ENCODE measurements at regions not wholly inside any gene's neighbourhood (a gene's known extent, or its start where the extent isn't known, plus 50 kb on each side); places are given as distances from the start of the nearest gene placed in this dataset.

DNA sequence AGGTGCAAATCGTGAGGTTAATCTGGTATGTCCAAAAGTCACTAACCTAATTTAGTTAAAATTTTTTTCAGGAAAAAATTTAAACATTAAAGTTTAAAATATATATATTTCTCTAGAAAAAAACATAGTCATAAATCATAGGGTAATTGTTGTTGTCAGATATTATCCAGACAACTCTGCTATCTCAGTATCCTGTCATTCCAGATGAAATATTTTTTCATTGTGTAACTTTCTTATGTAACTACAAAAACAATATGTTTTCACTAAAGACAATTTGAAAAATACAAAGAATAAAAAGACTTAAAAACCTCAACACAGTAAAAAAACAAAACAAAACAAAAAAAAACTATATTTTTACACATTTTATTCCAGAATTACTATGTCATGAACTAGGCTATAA, 57.6 kb downstream of the TENT5A start:
- TF ChIP-seq POLR2A (IDR thresholded peaks at IDR 0.05): no peak
- TF ChIP-seq, protein P1, sequence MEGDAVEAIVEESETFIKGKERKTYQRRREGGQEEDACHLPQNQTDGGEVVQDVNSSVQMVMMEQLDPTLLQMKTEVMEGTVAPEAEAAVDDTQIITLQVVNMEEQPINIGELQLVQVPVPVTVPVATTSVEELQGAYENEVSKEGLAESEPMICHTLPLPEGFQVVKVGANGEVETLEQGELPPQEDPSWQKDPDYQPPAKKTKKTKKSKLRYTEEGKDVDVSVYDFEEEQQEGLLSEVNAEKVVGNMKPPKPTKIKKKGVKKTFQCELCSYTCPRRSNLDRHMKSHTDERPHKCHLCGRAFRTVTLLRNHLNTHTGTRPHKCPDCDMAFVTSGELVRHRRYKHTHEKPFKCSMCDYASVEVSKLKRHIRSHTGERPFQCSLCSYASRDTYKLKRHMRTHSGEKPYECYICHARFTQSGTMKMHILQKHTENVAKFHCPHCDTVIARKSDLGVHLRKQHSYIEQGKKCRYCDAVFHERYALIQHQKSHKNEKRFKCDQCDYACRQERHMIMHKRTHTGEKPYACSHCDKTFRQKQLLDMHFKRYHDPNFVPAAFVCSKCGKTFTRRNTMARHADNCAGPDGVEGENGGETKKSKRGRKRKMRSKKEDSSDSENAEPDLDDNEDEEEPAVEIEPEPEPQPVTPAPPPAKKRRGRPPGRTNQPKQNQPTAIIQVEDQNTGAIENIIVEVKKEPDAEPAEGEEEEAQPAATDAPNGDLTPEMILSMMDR (IDR thresholded peaks at IDR 0.05): no peak

All from testis (tissue), 2 donors.